ENCODE measurements at regions not wholly inside any gene's neighbourhood (a gene's known extent, or its start where the extent isn't known, plus 50 kb on each side); places are given as distances from the start of the nearest gene placed in this dataset.
"Not testable (repeated sequence)": the region's sequence is repeated elsewhere in the genome, so short reads cannot be mapped to it uniquely, and the experiment has no call there.

GRCh38 chr3:178342111-178342510 lies 194.1 kb upstream of the KCNMB2 start:
- Histone ChIP-seq H3K4me1 (no peaks in the 10 kb centered on the region), H3K9me3 (no peaks in the 10 kb centered on the region), H3K4me3 (ENCODE audit: low read depth, low read length) (no peak overlapping the region), H3K27me3 (no peaks in the 10 kb centered on the region), H3K36me3 (no peaks in the 10 kb centered on the region)
- no peak for TF ChIP-seq CTCF (IDR thresholded peaks at IDR 0.05; ENCODE audit: low read depth, low read length)
- no peak for DNase-seq

GRCh38 chr3:178343433-178344038 lies 192.7 kb upstream of the KCNMB2 start:
- Histone ChIP-seq H3K36me3 (no peaks in the 10 kb centered on the region), H3K4me3 (ENCODE audit: low read depth, low read length) (no peak overlapping the region), H3K27me3 (no peaks in the 10 kb centered on the region), H3K9me3 (no peaks in the 10 kb centered on the region), H3K4me1 (no peaks in the 10 kb centered on the region)
- no peak for DNase-seq
- TF ChIP-seq CTCF (IDR thresholded peaks at IDR 0.05; ENCODE audit: low read depth, low read length): no peak

- Histone ChIP-seq H3K4me1 (no peaks in the 10 kb centered on the region), H3K9me3 (no peaks in the 10 kb centered on the region)
- no peak for TF ChIP-seq CTCF (IDR thresholded peaks at IDR 0.05; ENCODE audit: low read depth, low read length)
Measured at GRCh38 chr3:178345944-178346343, 190.3 kb upstream of the KCNMB2 start.

GRCh38 chr3:178348561-178349217 lies 187.5 kb upstream of the KCNMB2 start:
- not testable (repeated sequence) for H3K4me3 ChIP-seq (ENCODE audit: low read depth, low read length); H3K9me3 ChIP-seq; H3K36me3 ChIP-seq

More at GRCh38 chr3:178345944-178346343, 190.3 kb upstream of the KCNMB2 start:
- no peak for DNase-seq
- Histone ChIP-seq H3K36me3 (no peaks in the 10 kb centered on the region), H3K4me3 (ENCODE audit: low read depth, low read length) (no peak overlapping the region), H3K27me3 (no peaks in the 10 kb centered on the region)

GRCh38 chr3:178349218-178349596 lies 187.0 kb upstream of the KCNMB2 start:
- H3K9me3 ChIP-seq: not testable (repeated sequence)

More at GRCh38 chr3:178348561-178349217, 187.5 kb upstream of the KCNMB2 start:
- H3K27me3 ChIP-seq, DNase-seq, H3K4me1 ChIP-seq: not testable (repeated sequence)

GRCh38 chr3:178350763-178351162 lies 185.5 kb upstream of the KCNMB2 start:
- H3K36me3 ChIP-seq: no peaks in the 10 kb centered on the region
- no peaks in the 10 kb centered on the region for H3K27me3 ChIP-seq
- no peak for DNase-seq
- no peaks in the 10 kb centered on the region for H3K9me3 ChIP-seq
- no peak for TF ChIP-seq CTCF (IDR thresholded peaks at IDR 0.05; ENCODE audit: low read depth, low read length)
- no peak overlapping the region for H3K4me3 ChIP-seq (ENCODE audit: low read depth, low read length)
- H3K4me1 ChIP-seq: no peaks in the 10 kb centered on the region

More at GRCh38 chr3:178349218-178349596, 187.0 kb upstream of the KCNMB2 start:
- not testable (repeated sequence) for H3K27me3 ChIP-seq; H3K4me1 ChIP-seq; H3K4me3 ChIP-seq (ENCODE audit: low read depth, low read length); H3K36me3 ChIP-seq; DNase-seq

GRCh38 chr3:178352326-178353005 lies 183.8 kb upstream of the KCNMB2 start:
- Histone ChIP-seq H3K9me3 (no peaks in the 10 kb centered on the region), H3K4me1 (no peaks in the 10 kb centered on the region), H3K36me3 (no peaks in the 10 kb centered on the region), H3K4me3 (ENCODE audit: low read depth, low read length) (no peak overlapping the region), H3K27me3 (no peaks in the 10 kb centered on the region)
- no peak for DNase-seq
- no peak for TF ChIP-seq CTCF (IDR thresholded peaks at IDR 0.05; ENCODE audit: low read depth, low read length)

All from BE2C (cell line).